ENCODE measurements at regions not wholly inside any gene's neighbourhood (a gene's known extent, or its start where the extent isn't known, plus 50 kb on each side); places are given as distances from the start of the nearest gene placed in this dataset.

GRCh38 chr18:28412521-28412920 lies 235.6 kb upstream of the CDH2 start:
- H3K27me3 ChIP-seq (ENCODE audit: insufficient read depth, low read depth), result no peaks in the 10 kb centered on the region
- H3K36me3 ChIP-seq (ENCODE audit: insufficient read depth), result no peaks in the 10 kb centered on the region
- H3K4me1 ChIP-seq (ENCODE audit: low read depth, poor library complexity, severe bottlenecking), result no peaks in the 10 kb centered on the region
- H3K4me2 ChIP-seq, result no peak overlapping the region
- no peak overlapping the region for H3K4me3 ChIP-seq (IDR thresholded peaks at IDR 0.05; ENCODE audit: insufficient read depth, low read depth, low read length)
- H4K20me1 ChIP-seq (ENCODE audit: insufficient read depth), result no peaks in the 10 kb centered on the region
- no peaks in the 10 kb centered on the region for H3K79me2 ChIP-seq (ENCODE audit: insufficient read depth, low read depth)
- no peak overlapping the region for H3K27ac ChIP-seq
- no peak overlapping the region for H3K9ac ChIP-seq
- TF ChIP-seq, protein P1, sequence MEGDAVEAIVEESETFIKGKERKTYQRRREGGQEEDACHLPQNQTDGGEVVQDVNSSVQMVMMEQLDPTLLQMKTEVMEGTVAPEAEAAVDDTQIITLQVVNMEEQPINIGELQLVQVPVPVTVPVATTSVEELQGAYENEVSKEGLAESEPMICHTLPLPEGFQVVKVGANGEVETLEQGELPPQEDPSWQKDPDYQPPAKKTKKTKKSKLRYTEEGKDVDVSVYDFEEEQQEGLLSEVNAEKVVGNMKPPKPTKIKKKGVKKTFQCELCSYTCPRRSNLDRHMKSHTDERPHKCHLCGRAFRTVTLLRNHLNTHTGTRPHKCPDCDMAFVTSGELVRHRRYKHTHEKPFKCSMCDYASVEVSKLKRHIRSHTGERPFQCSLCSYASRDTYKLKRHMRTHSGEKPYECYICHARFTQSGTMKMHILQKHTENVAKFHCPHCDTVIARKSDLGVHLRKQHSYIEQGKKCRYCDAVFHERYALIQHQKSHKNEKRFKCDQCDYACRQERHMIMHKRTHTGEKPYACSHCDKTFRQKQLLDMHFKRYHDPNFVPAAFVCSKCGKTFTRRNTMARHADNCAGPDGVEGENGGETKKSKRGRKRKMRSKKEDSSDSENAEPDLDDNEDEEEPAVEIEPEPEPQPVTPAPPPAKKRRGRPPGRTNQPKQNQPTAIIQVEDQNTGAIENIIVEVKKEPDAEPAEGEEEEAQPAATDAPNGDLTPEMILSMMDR (conservative IDR thresholded peaks at IDR 0.05; ENCODE audit: low read depth, low read length), result no peak
- no peak overlapping the region for H2AFZ ChIP-seq (ENCODE audit: low read depth)

- Histone ChIP-seq H3K79me2 (ENCODE audit: insufficient read depth, low read depth) (no peaks in the 10 kb centered on the region), H3K4me2 (no peak overlapping the region), H3K36me3 (ENCODE audit: insufficient read depth) (no peaks in the 10 kb centered on the region), H3K27ac (no peak overlapping the region), H3K4me3 (IDR thresholded peaks at IDR 0.05; ENCODE audit: insufficient read depth, low read depth, low read length) (no peak overlapping the region), H4K20me1 (ENCODE audit: insufficient read depth) (no peaks in the 10 kb centered on the region), H3K27me3 (ENCODE audit: insufficient read depth, low read depth) (no peaks in the 10 kb centered on the region), H3K9ac (no peak overlapping the region), H2AFZ (ENCODE audit: low read depth) (no peak overlapping the region), H3K4me1 (ENCODE audit: low read depth, poor library complexity, severe bottlenecking) (no peaks in the 10 kb centered on the region)
- TF ChIP-seq, protein P1 (conservative IDR thresholded peaks at IDR 0.05; ENCODE audit: low read depth, low read length), result no peak
These were observed 234.9 kb upstream of the CDH2 start for GRCh38 chr18:28411806-28412205.

DNA sequence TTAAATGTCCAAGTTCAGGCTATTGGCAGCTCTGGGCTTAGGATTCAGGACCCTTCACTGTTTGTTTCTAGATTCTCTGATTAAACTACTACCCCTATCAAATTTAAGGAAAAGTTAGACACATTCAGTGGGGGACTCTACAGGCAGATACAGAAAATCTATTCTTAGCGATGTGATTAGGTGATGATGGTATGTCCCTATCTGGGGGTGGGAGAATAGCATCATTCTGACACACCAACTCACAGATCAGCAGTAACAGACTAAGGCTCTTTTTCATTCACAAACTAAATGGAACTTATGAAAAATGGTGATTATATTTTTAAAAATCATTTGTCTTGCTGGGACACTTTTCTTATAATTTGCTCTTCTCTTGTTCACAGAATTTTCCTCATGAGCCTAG lies 232.9 kb upstream of the CDH2 start:
- Histone ChIP-seq H4K20me1 (ENCODE audit: insufficient read depth) (no peaks in the 10 kb centered on the region), H3K79me2 (ENCODE audit: insufficient read depth, low read depth) (no peaks in the 10 kb centered on the region), H3K27me3 (ENCODE audit: insufficient read depth, low read depth) (no peaks in the 10 kb centered on the region), H3K27ac (no peak overlapping the region), H2AFZ (ENCODE audit: low read depth) (no peak overlapping the region), H3K9ac (no peak overlapping the region), H3K36me3 (ENCODE audit: insufficient read depth) (no peaks in the 10 kb centered on the region), H3K4me1 (ENCODE audit: low read depth, poor library complexity, severe bottlenecking) (no peaks in the 10 kb centered on the region), H3K4me3 (IDR thresholded peaks at IDR 0.05; ENCODE audit: insufficient read depth, low read depth, low read length) (no peak overlapping the region), H3K4me2 (no peak overlapping the region)
- TF ChIP-seq, protein P1 (conservative IDR thresholded peaks at IDR 0.05; ENCODE audit: low read depth, low read length), result no peak

GRCh38 chr18:28408528-28408927 lies 231.6 kb upstream of the CDH2 start:
- H3K4me2 ChIP-seq, result no peak overlapping the region
- TF ChIP-seq, protein P1 (conservative IDR thresholded peaks at IDR 0.05; ENCODE audit: low read depth, low read length), result no peak
- no peak overlapping the region for H3K4me3 ChIP-seq (IDR thresholded peaks at IDR 0.05; ENCODE audit: insufficient read depth, low read depth, low read length)
- no peak overlapping the region for H3K27ac ChIP-seq
- no peaks in the 10 kb centered on the region for H3K79me2 ChIP-seq (ENCODE audit: insufficient read depth, low read depth)
- H3K36me3 ChIP-seq (ENCODE audit: insufficient read depth), result no peaks in the 10 kb centered on the region
- H3K9ac ChIP-seq, result no peak overlapping the region
- H4K20me1 ChIP-seq (ENCODE audit: insufficient read depth), result no peaks in the 10 kb centered on the region
- no peaks in the 10 kb centered on the region for H3K4me1 ChIP-seq (ENCODE audit: low read depth, poor library complexity, severe bottlenecking)
- H3K27me3 ChIP-seq (ENCODE audit: insufficient read depth, low read depth), result no peaks in the 10 kb centered on the region
- H2AFZ ChIP-seq (ENCODE audit: low read depth), result no peak overlapping the region
